ENCODE measurements at regions not wholly inside any gene's neighbourhood (a gene's known extent, or its start where the extent isn't known, plus 50 kb on each side); places are given as distances from the start of the nearest gene placed in this dataset.

GRCh38 chr4:175376287-175376977 lies 435.6 kb downstream of the GPM6A start:
- no peak for DNase-seq

- DNase-seq: no peak
These were observed 434.9 kb downstream of the GPM6A start for GRCh38 chr4:175377203-175377602.

GRCh38 chr4:175378372-175378771 lies 433.7 kb downstream of the GPM6A start:
- no peak for DNase-seq

GRCh38 chr4:175380841-175381240 lies 431.2 kb downstream of the GPM6A start:
- DNase-seq: no peak

- DNase-seq: no peak
These were observed 426.3 kb downstream of the GPM6A start for GRCh38 chr4:175385797-175386196.

GRCh38 chr4:175386776-175387507 lies 425.1 kb downstream of the GPM6A start:
- DNase-seq: no peak

GRCh38 chr4:175394208-175394607 lies 417.9 kb downstream of the GPM6A start:
- DNase-seq: no peak

- DNase-seq: no peak
These were observed 406.1 kb downstream of the GPM6A start for GRCh38 chr4:175405961-175406360.

- DNase-seq: no peak
These were observed 404.1 kb downstream of the GPM6A start for GRCh38 chr4:175407926-175408325.

- DNase-seq: no peak
These were observed 400.8 kb downstream of the GPM6A start for GRCh38 chr4:175411251-175411650.

GRCh38 chr4:175412161-175412560 lies 399.9 kb downstream of the GPM6A start:
- DNase-seq: no peak

- no peak for DNase-seq
These were observed 399.3 kb downstream of the GPM6A start for GRCh38 chr4:175412746-175413145.

- no peak for DNase-seq
These were observed 398.5 kb downstream of the GPM6A start for GRCh38 chr4:175413561-175413960.

- no peak for DNase-seq
These were observed 397.5 kb downstream of the GPM6A start for GRCh38 chr4:175414602-175415001.

GRCh38 chr4:175418516-175418915 lies 393.5 kb downstream of the GPM6A start:
- no peak for DNase-seq

GRCh38 chr4:175419236-175419718 lies 392.8 kb downstream of the GPM6A start:
- DNase-seq: no peak

- DNase-seq: no peak
These were observed 390.6 kb downstream of the GPM6A start for GRCh38 chr4:175421506-175421905.

GRCh38 chr4:175422331-175422730 lies 389.7 kb downstream of the GPM6A start:
- no peak for DNase-seq

GRCh38 chr4:175424111-175424510 lies 388.0 kb downstream of the GPM6A start:
- DNase-seq: no peak

- no peak for DNase-seq
These were observed 384.3 kb downstream of the GPM6A start for GRCh38 chr4:175427751-175428150.

GRCh38 chr4:175431694-175432093 lies 380.4 kb downstream of the GPM6A start:
- no peak for DNase-seq

- DNase-seq: no peak
These were observed 376.7 kb downstream of the GPM6A start for GRCh38 chr4:175435381-175435783.

GRCh38 chr4:175436196-175436595 lies 375.9 kb downstream of the GPM6A start:
- no peak for DNase-seq

- no peak for DNase-seq
These were observed 371.3 kb downstream of the GPM6A start for GRCh38 chr4:175440786-175441185.
